Esophagus squamous epithelium (tissue), 5 donors: ENCODE measurements at regions not wholly inside any gene's neighbourhood (a gene's known extent, or its start where the extent isn't known, plus 50 kb on each side); places are given as distances from the start of the nearest gene placed in this dataset.

Source experiments
- DNase-seq: peaks from one replicate; lab custom pipeline; 2025; lab: John Stamatoyannopoulos, UW
- H3K27ac ChIP-seq, 4 donors: fragments of 200-600 bp; sonication (generic); one replicate each; pipeline ENCODE4 v1.5.1; 2016 to 2019; ENCODE audit warnings: mild to moderate bottlenecking in 1 of 4
- H3K27me3 ChIP-seq, 4 donors: fragments of 200-600 bp; sonication (generic); 1 replicate in 3 of 4; 2 replicates in 1 of 4; pipeline versions ENCODE4 v1.5.1 to v1.6.0; 2017 to 2021; ENCODE audit warnings: antibody characterized with exemption in 1 of 4
- H3K36me3 ChIP-seq, 3 donors: fragments of 200-600 bp; sonication (generic); one replicate each; pipeline ENCODE4 v1.5.1; 2016 to 2019
- H3K4me1 ChIP-seq, 3 donors: fragments of 200-600 bp; sonication (generic); one replicate each; pipeline ENCODE4 v1.5.1; 2017 to 2019
- H3K4me3 ChIP-seq, 4 donors: fragments of 200-600 bp; sonication (generic); 1 replicate in 3 of 4; 2 replicates in 1 of 4; pipeline ENCODE4 v1.5.1; 2016 to 2019; ENCODE audit warnings: mild to moderate bottlenecking in 2 of 4, moderate library complexity in 1 of 4
- H3K9me3 ChIP-seq, 3 donors: fragments of 200-600 bp; sonication (generic); one replicate each; pipeline ENCODE4 v1.5.1; 2016 to 2019
- POLR2A ChIP-seq, 4 donors: fragments of 450-650 bp; IDR thresholded peaks; one replicate each; pipeline ENCODE4 v1.6.1; 2017; ENCODE audit warnings: antibody characterized with exemption in 4 of 4, mild to moderate bottlenecking in 4 of 4, moderate library complexity in 3 of 4
- WGBS, 2 donors: methylation state at CpG; one replicate each; pipeline ENCODE4 v1.1.5; 2018; 5-methylcytosine and 5-hydroxymethylcytosine counted together
- intact Hi-C: fragments of 100-400 bp; cut with DNase I; formaldehyde crosslinking; loops from one replicate; pipeline ENCODE4 v1.15.0; 2022
- TF ChIP-seq, protein P1 (sequence below), 6 experiments: fragments of 450-650 bp in 4 of 6; fragments of 200-600 bp in 2 of 6; sonication (generic) in 2 of 6; IDR thresholded peaks; one replicate each; pipeline ENCODE4 v1.5.1; 2016 to 2019; ENCODE audit warnings: antibody characterized with exemption in 6 of 6, mild to moderate bottlenecking in 4 of 6, moderate library complexity in 4 of 6
- donor health status: DM: yes; HTN: yes; CAD: no.

- H3K4me1 ChIP-seq = no peaks in the 10 kb centered on the region
- TF ChIP-seq, protein P1, sequence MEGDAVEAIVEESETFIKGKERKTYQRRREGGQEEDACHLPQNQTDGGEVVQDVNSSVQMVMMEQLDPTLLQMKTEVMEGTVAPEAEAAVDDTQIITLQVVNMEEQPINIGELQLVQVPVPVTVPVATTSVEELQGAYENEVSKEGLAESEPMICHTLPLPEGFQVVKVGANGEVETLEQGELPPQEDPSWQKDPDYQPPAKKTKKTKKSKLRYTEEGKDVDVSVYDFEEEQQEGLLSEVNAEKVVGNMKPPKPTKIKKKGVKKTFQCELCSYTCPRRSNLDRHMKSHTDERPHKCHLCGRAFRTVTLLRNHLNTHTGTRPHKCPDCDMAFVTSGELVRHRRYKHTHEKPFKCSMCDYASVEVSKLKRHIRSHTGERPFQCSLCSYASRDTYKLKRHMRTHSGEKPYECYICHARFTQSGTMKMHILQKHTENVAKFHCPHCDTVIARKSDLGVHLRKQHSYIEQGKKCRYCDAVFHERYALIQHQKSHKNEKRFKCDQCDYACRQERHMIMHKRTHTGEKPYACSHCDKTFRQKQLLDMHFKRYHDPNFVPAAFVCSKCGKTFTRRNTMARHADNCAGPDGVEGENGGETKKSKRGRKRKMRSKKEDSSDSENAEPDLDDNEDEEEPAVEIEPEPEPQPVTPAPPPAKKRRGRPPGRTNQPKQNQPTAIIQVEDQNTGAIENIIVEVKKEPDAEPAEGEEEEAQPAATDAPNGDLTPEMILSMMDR (IDR thresholded peaks at IDR 0.05) = no peak
- TF ChIP-seq POLR2A (IDR thresholded peaks at IDR 0.05) = no peak
- no peak for DNase-seq
- no peak overlapping the region for H3K4me3 ChIP-seq
- no peaks in the 10 kb centered on the region for H3K27me3 ChIP-seq
- 56 to 73% methylated on average over 4 of the region's 4 CpGs for WGBS, 2 donors
- no peaks in the 10 kb centered on the region for H3K9me3 ChIP-seq
- intact Hi-C loops = no loop called here
- H3K27ac ChIP-seq = no peak overlapping the region
- no peaks in the 10 kb centered on the region for H3K36me3 ChIP-seq
Measured at GRCh38 chr5:156230887-156231286, 96.1 kb upstream of the SGCD start.

DNA sequence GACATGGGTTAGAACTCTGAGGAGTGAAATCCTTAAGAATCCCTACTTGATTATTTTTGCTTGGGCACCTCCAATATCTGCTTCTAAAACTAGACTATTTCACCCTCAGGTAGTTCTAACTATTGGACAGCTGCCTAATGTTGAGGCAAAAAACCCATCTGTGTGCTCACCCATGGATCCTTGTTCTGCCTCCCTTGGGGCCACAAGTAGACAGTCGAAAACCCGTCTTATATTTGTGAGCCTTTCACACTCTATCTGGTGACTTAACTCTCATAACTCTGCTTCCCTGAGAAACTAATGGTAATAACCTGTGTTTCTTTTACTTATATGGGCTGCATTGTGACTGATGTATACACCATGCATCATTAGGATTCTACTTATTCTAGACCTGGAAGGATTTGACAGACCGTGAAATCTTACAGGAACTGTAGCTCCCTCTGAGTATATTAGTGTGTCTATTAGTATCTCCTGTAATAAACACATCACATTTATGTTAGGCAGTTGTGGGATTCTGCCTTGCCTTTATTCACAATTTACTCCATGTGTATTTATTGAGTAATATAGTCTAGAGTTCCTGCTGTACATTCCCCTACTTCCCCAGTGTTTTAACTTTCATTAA is 94.6 kb upstream of the SGCD start:
- TF ChIP-seq, protein P1 (IDR thresholded peaks at IDR 0.05) = no peak
- TF ChIP-seq POLR2A (IDR thresholded peaks at IDR 0.05) = no peak
- Histone ChIP-seq H3K9me3 (no peaks in the 10 kb centered on the region), H3K27me3 (no peaks in the 10 kb centered on the region), H3K27ac (no peak overlapping the region), H3K4me1 (no peaks in the 10 kb centered on the region), H3K36me3 (no peaks in the 10 kb centered on the region), H3K4me3 (no peak overlapping the region)
- WGBS, 2 donors = 72 to 92% methylated on average over 3 of the region's 3 CpGs
- intact Hi-C loops = no loop called here
- DNase-seq = no peak

DNA sequence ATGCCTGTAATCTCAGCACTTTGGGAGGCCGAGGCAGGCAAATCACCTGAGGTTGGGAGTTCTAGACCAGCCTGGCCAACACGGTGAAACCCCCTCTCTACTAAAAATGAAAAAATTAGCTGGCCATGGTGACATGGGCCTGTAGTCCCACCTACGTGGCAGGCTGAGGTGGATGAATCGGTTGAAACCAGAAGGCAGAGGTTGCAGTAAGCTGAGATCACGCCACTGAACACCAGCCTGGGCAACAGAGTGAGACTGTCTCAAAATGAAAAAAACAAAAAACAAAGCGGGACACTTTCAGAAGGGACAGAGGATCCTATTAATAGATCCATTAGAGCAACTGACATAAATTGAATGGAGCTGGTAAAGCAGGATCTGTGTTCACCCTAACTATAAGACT is 89.6 kb upstream of the SGCD start:
- DNase-seq = no peak
- Histone ChIP-seq H3K4me3 (no peak overlapping the region), H3K27ac (no peak overlapping the region), H3K36me3 (no peaks in the 10 kb centered on the region), H3K9me3 (no peaks in the 10 kb centered on the region), H3K4me1 (no peaks in the 10 kb centered on the region), H3K27me3 (no peaks in the 10 kb centered on the region)
- TF ChIP-seq, protein P1 (IDR thresholded peaks at IDR 0.05) = no peak
- no peak for TF ChIP-seq POLR2A (IDR thresholded peaks at IDR 0.05)
- WGBS, 2 donors = 77 to 91% methylated on average over 6 of the region's 6 CpGs
- intact Hi-C loops = no loop called here

DNA sequence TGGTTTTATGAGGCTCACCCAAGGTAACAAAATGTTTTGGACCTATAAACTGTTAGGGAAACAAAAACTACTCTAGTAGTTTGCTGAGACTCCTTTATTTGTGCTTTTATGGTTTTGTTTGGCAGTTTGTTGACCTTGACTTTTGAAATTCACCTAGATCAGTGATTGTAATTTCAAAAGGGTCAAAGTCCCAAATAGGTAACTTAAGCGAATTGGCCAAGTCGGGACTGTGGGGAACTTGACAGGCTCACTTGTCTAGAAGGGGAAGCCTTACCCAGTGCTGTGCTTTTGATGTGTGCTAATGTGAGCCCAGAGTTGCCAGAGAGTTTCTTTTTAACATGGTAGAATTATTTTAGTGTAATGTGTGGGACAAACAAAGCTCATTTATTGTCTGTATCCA is 87.2 kb upstream of the SGCD start:
- Histone ChIP-seq H3K27me3 (no peaks in the 10 kb centered on the region), H3K27ac (no peak overlapping the region), H3K4me3 (no peak overlapping the region), H3K4me1 (no peaks in the 10 kb centered on the region), H3K36me3 (no peaks in the 10 kb centered on the region), H3K9me3 (no peaks in the 10 kb centered on the region)
- TF ChIP-seq, protein P1 (IDR thresholded peaks at IDR 0.05) = no peak
- TF ChIP-seq POLR2A (IDR thresholded peaks at IDR 0.05) = no peak
- intact Hi-C loops = no loop called here
- WGBS, 2 donors = 54 to 68% methylated on average over 2 of the region's 2 CpGs
- DNase-seq = no peak

DNA sequence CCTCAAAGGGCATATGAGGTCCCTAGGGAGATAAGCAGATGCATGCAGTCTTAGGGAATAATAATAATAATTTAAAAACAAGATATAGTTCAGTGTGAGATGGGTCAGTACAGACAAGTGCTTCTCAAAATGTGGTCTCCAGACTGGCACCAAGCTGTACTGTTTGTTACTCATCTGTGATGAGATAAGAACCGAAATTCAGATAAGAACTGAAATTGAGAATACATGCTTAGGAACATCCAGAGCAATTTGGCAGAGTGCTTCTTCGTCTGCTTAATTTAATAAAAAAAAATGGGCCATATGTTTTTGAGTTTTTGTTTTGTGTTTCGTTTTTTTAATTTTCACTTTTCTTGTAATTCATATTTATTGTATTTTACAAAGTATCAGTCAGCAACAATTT is 86.5 kb upstream of the SGCD start:
- Histone ChIP-seq H3K9me3 (no peaks in the 10 kb centered on the region), H3K4me1 (no peaks in the 10 kb centered on the region), H3K27me3 (no peaks in the 10 kb centered on the region), H3K36me3 (no peaks in the 10 kb centered on the region), H3K4me3 (no peak overlapping the region), H3K27ac (no peak overlapping the region)
- WGBS, 2 donors = 45 to 66% methylated on average over 3 of the region's 3 CpGs
- TF ChIP-seq, protein P1 (IDR thresholded peaks at IDR 0.05) = no peak
- TF ChIP-seq POLR2A (IDR thresholded peaks at IDR 0.05) = no peak
- intact Hi-C loops = no loop called here
- no peak for DNase-seq
